Fibroblast of lung (primary cell): ENCODE measurements at regions not wholly inside any gene's neighbourhood (a gene's known extent, or its start where the extent isn't known, plus 50 kb on each side); places are given as distances from the start of the nearest gene placed in this dataset.

Source experiments
- DNase-seq, 2 donors: peaks; one replicate each; pipeline versions ENCODE4 v3.0.0 to v3.0.0-alpha.2; 2010; ENCODE audit warnings: low read depth in 2 of 2
- H2AFZ ChIP-seq: 2 replicates; pipeline ENCODE4 v1.5.1; 2012; ENCODE audit warnings: low read length, control low read depth, inconsistent platforms
- H3K27ac ChIP-seq: 2 replicates; pipeline ENCODE4 v1.5.1; 2011; ENCODE audit warnings: low read length, control low read depth; ENCODE audit not compliant: insufficient read depth
- H3K27me3 ChIP-seq: 2 replicates; pipeline ENCODE4 v1.5.1; 2011; ENCODE audit warnings: mild to moderate bottlenecking, low read length; ENCODE audit not compliant: control insufficient read depth, insufficient read depth
- H3K36me3 ChIP-seq: 2 replicates; pipeline ENCODE4 v1.5.1; 2011; ENCODE audit warnings: low read length; ENCODE audit not compliant: control insufficient read depth, insufficient read depth
- H3K4me1 ChIP-seq: 2 replicates; pipeline ENCODE4 v1.5.1; 2011; ENCODE audit warnings: low read length; ENCODE audit not compliant: control insufficient read depth, insufficient read depth; ENCODE audit errors: extremely low read depth
- H3K4me2 ChIP-seq: 2 replicates; pipeline ENCODE4 v1.5.1; 2011; ENCODE audit warnings: low read length, control low read depth; ENCODE audit not compliant: insufficient read depth; ENCODE audit errors: extremely low read depth
- H3K4me3 ChIP-seq, 4 experiments: fragments of 200-600 bp in 1 of 4; sonication (generic) in 1 of 4; replicated peaks in 1 of 4; 2 replicates each; pipeline ENCODE4 v1.5.1; 2011 to 2016; ENCODE audit warnings: low read length in 4 of 4, low read depth in 3 of 4, mild to moderate bottlenecking in 3 of 4, control low read depth in 2 of 4, inconsistent platforms in 1 of 4, mixed read lengths in 1 of 4; ENCODE audit not compliant: insufficient read depth in 1 of 4; ENCODE audit errors: control extremely low read depth in 1 of 4
- H3K79me2 ChIP-seq: 2 replicates; pipeline ENCODE4 v1.5.1; 2012; ENCODE audit warnings: mild to moderate bottlenecking, low read length, inconsistent platforms; ENCODE audit not compliant: control insufficient read depth, insufficient read depth
- H3K9ac ChIP-seq: 2 replicates; pipeline ENCODE4 v1.5.1; 2011; ENCODE audit warnings: mild to moderate bottlenecking, low read length, control low read depth; ENCODE audit not compliant: insufficient read depth
- H3K9me3 ChIP-seq: 2 replicates; pipeline ENCODE4 v1.5.1; 2012; ENCODE audit warnings: low read depth, low read length; ENCODE audit not compliant: control insufficient read depth, insufficient read depth
- H4K20me1 ChIP-seq: 2 replicates; pipeline ENCODE4 v1.5.1; 2011; ENCODE audit warnings: low read length; ENCODE audit not compliant: control insufficient read depth, insufficient read depth; ENCODE audit errors: extremely low read depth
- CTCF ChIP-seq, 2 donors: IDR thresholded peaks in 1 of 2; conservative IDR thresholded peaks in 1 of 2; 1 replicate in 1 of 2; 2 replicates in 1 of 2; pipeline ENCODE4 v1.5.1; 2011 to 2012; ENCODE audit warnings: low read length in 2 of 2, control low read depth in 1 of 2, inconsistent platforms in 1 of 2, low read depth in 1 of 2, mild to moderate bottlenecking in 1 of 2
- EZH2 ChIP-seq: IDR thresholded peaks from 2 replicates; pipeline ENCODE4 v1.5.1; 2012; ENCODE audit warnings: low read length, control low read depth, mild to moderate bottlenecking; ENCODE audit errors: missing control alignments

DNA sequence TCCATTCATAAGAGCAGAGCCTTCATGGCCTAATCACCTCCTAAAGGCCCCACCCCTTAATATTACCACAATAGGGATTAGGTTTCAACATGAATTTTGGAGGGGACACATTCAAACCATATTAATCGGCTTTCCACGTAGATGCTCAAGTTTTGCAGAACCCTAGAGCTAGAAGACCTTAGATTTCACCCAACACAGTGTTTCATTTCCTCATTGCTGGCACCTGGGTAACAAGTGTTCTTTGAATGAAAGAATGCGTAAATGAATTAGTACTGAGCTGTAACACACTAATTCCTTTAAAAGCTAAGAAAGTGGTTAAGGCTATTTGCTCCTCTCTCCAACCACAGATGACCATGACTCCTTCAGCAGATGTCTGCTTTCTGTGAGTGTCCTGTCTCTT lies 252.5 kb downstream of the SMAD2 start:
- TF ChIP-seq CTCF (conservative IDR thresholded peaks at IDR 0.05 in 1 of 2, IDR thresholded peaks at IDR 0.05 in 1 of 2; ENCODE audit: low read depth in 1 of 2, low read length in 2 of 2), result no peak
- TF ChIP-seq EZH2, result no peak

GRCh38 chr18:47669815-47670214 lies 260.6 kb downstream of the SMAD2 start:
- no peaks in the 10 kb centered on the region for H3K79me2 ChIP-seq
- no peaks in the 10 kb centered on the region for H4K20me1 ChIP-seq
- H3K36me3 ChIP-seq, result no peaks in the 10 kb centered on the region
- no peak for TF ChIP-seq CTCF (conservative IDR thresholded peaks at IDR 0.05 in 1 of 2, IDR thresholded peaks at IDR 0.05 in 1 of 2; ENCODE audit: low read depth in 1 of 2, low read length in 2 of 2)
- no peak for TF ChIP-seq EZH2
- H3K9ac ChIP-seq, result no peak overlapping the region
- no peaks in the 10 kb centered on the region for H3K27me3 ChIP-seq
- no peak overlapping the region for H3K4me3 ChIP-seq
- H3K9me3 ChIP-seq, result no peaks in the 10 kb centered on the region
- H3K4me1 ChIP-seq, result no peaks in the 10 kb centered on the region
- H2AFZ ChIP-seq, result no peak overlapping the region
- no peak overlapping the region for H3K4me2 ChIP-seq
- DNase-seq, result no peak
- no peak overlapping the region for H3K27ac ChIP-seq

More for the DNA sequence above, 252.5 kb downstream of the SMAD2 start:
- no peaks in the 10 kb centered on the region for H3K4me1 ChIP-seq
- no peak overlapping the region for H2AFZ ChIP-seq
- no peaks in the 10 kb centered on the region for H3K9me3 ChIP-seq
- H3K9ac ChIP-seq, result no peak overlapping the region
- H3K4me3 ChIP-seq, result no peak overlapping the region
- H3K27me3 ChIP-seq, result no peaks in the 10 kb centered on the region
- no peak overlapping the region for H3K4me2 ChIP-seq
- no peak for DNase-seq
- no peaks in the 10 kb centered on the region for H4K20me1 ChIP-seq
- H3K36me3 ChIP-seq, result no peaks in the 10 kb centered on the region
- no peak overlapping the region for H3K27ac ChIP-seq
- H3K79me2 ChIP-seq, result no peaks in the 10 kb centered on the region

- Histone ChIP-seq H3K4me1 (no peaks in the 10 kb centered on the region), H3K36me3 (no peaks in the 10 kb centered on the region), H3K27me3 (no peaks in the 10 kb centered on the region), H3K9me3 (no peaks in the 10 kb centered on the region), H3K4me3 (no peak overlapping the region), H3K4me2 (no peak overlapping the region), H2AFZ (no peak overlapping the region), H3K9ac (no peak overlapping the region), H4K20me1 (no peaks in the 10 kb centered on the region), H3K27ac (no peak overlapping the region), H3K79me2 (no peaks in the 10 kb centered on the region)
- DNase-seq, result no peak
- TF ChIP-seq EZH2 (no peak), CTCF (conservative IDR thresholded peaks at IDR 0.05 in 1 of 2, IDR thresholded peaks at IDR 0.05 in 1 of 2; ENCODE audit: low read depth in 1 of 2, low read length in 2 of 2) (no peak)
Measured at GRCh38 chr18:47658498-47658897, 272.0 kb downstream of the SMAD2 start.
